Ishikawa (cell line): ENCODE measurements at regions not wholly inside any gene's neighbourhood (a gene's known extent, or its start where the extent isn't known, plus 50 kb on each side); places are given as distances from the start of the nearest gene placed in this dataset.

Experiments used
- CEBPB ChIP-seq: IDR thresholded peaks from 2 replicates; pipeline ENCODE4 v1.6.1; 2012
- CREB1 ChIP-seq: IDR thresholded peaks from 2 replicates; pipeline ENCODE4 v1.6.1; 2012; ENCODE audit warnings: low read depth
- EGR1 ChIP-seq: IDR thresholded peaks from 2 replicates; pipeline ENCODE4 v1.6.1; 2012
- EP300 ChIP-seq: IDR thresholded peaks from 2 replicates; pipeline ENCODE4 v1.6.1; 2012; ENCODE audit warnings: borderline replicate concordance
- FOXM1 ChIP-seq: IDR thresholded peaks from 2 replicates; pipeline ENCODE4 v1.6.1; 2012; ENCODE audit warnings: low read depth, borderline replicate concordance
- NFIC ChIP-seq: IDR thresholded peaks from 2 replicates; pipeline ENCODE4 v1.6.1; 2012
- RAD21 ChIP-seq: IDR thresholded peaks from 2 replicates; pipeline ENCODE4 v1.6.1; 2012; ENCODE audit warnings: low read depth
- REST ChIP-seq: IDR thresholded peaks from 2 replicates; pipeline ENCODE4 v1.6.1; 2012; ENCODE audit warnings: low read depth, mild to moderate bottlenecking
- TAF1 ChIP-seq: IDR thresholded peaks from 2 replicates; pipeline ENCODE4 v1.6.1; 2012; ENCODE audit warnings: low read depth, mild to moderate bottlenecking
- TCF12 ChIP-seq: IDR thresholded peaks from 2 replicates; pipeline ENCODE4 v1.6.1; 2012; ENCODE audit warnings: low read depth
- TEAD4 ChIP-seq: IDR thresholded peaks from 2 replicates; pipeline ENCODE4 v1.6.1; 2012
- YY1 ChIP-seq: IDR thresholded peaks from 2 replicates; pipeline ENCODE4 v1.6.1; 2012; ENCODE audit warnings: low read depth
- ZBTB7A ChIP-seq: IDR thresholded peaks from 2 replicates; pipeline ENCODE4 v1.6.1; 2012; ENCODE audit warnings: low read depth
- TF ChIP-seq, protein P1 (sequence below): IDR thresholded peaks from 2 replicates; pipeline ENCODE4 v1.6.1; 2012
- TF ChIP-seq, protein P2 (sequence below): IDR thresholded peaks from 2 replicates; pipeline ENCODE4 v1.6.1; 2012

DNA sequence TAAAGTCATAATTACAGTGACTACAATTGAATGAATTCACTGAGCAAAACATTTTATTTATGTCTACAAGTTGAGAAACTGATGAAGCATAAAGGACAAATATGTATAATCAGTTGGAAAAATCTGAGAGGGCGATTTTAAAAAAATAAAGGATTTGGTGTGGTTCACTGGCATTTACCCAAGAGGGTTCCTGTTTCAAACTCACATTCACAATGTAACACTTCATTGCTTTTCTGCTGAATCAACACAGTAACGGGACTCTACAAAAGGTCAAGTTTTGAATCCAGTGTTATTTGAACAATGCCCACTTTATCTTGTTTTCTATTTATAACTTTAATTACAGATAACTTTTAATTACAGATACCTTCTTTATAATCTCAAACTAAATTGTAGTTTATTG is 138.6 kb downstream of the NUDT12 start:
- TF ChIP-seq EGR1 (no peak), ZBTB7A (no peak), RAD21 (no peak), FOXM1 (peak; percentile 75; the same call in 1 of the 2 replicates), NFIC (peak; percentile 85), TAF1 (no peak), REST (no peak), CEBPB (no peak), EP300 (peak; percentile 69; the same call in 1 of the 2 replicates), CREB1 (no peak), TEAD4 (peak; percentile 65; the same call in 1 of the 2 replicates), YY1 (no peak), TCF12 (peak; percentile 67)
- TF ChIP-seq, protein P1, sequence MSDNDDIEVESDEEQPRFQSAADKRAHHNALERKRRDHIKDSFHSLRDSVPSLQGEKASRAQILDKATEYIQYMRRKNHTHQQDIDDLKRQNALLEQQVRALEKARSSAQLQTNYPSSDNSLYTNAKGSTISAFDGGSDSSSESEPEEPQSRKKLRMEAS = no peak
- TF ChIP-seq, protein P2, sequence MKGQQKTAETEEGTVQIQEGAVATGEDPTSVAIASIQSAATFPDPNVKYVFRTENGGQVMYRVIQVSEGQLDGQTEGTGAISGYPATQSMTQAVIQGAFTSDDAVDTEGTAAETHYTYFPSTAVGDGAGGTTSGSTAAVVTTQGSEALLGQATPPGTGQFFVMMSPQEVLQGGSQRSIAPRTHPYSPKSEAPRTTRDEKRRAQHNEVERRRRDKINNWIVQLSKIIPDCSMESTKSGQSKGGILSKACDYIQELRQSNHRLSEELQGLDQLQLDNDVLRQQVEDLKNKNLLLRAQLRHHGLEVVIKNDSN = no peak

DNA sequence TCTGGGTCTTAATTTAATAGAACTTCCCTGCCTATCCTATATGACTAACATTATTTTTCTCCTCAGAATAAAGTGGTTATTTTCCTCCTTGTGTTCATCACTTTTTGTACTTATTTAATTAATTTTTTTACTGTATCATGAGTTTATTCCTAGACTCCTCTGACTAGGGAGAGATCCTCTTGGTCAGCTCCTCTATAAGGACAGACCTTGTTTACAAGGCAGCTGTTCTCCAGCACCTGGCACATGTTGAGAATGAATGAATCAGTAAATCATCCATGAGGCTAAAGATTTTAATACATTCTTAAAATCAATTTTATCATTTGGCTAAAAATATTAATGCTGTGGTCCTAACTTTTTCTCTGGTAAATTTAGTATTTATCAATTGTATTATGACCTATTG is 139.8 kb downstream of the NUDT12 start:
- TF ChIP-seq, protein P1 = no peak

GRCh38 chr5:103414604-103415003 is 148.0 kb downstream of the NUDT12 start:
- TF ChIP-seq FOXM1 (no peak), REST (no peak), ZBTB7A (no peak), NFIC (no peak), CREB1 (no peak)
- TF ChIP-seq, protein P1 = no peak
- TF ChIP-seq, protein P2 = no peak

DNA sequence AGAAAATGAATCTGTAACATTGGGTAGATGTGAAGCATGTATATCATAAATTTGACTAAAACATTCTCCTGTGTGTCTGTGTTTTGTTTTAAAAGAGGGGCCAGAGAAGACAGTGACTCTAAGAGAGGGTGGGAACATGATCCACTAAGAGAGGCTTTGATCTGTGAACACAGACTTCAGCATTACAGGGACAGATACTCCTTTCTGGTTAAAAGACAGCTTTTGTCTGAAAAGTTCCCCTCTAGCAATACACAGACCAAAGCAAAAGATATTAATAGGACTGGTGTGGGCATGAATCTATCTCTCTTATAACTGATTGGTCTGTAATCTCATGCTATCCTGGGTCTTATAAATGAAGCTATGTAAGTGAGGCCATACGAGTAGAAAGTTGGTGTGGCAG is 150.9 kb downstream of the NUDT12 start:
- TF ChIP-seq, protein P1 = no peak
- TF ChIP-seq TCF12 = no peak
- no peak for TF ChIP-seq TEAD4
- no peak for TF ChIP-seq EP300
- no peak for TF ChIP-seq NFIC
- TF ChIP-seq CEBPB = no peak
- no peak for TF ChIP-seq YY1
- no peak for TF ChIP-seq EGR1
- no peak for TF ChIP-seq TAF1

GRCh38 chr5:103410172-103410571 is 151.6 kb downstream of the MACIR start:
- no peak for TF ChIP-seq TEAD4

GRCh38 chr5:103409013-103409670 is 150.6 kb downstream of the MACIR start:
- TF ChIP-seq TAF1 = no peak
- TF ChIP-seq TCF12 = no peak
- TF ChIP-seq ZBTB7A = no peak
- no peak for TF ChIP-seq YY1
- no peak for TF ChIP-seq RAD21
- TF ChIP-seq, protein P1 = no peak
- no peak for TF ChIP-seq FOXM1
- no peak for TF ChIP-seq CEBPB
- no peak for TF ChIP-seq EP300
- no peak for TF ChIP-seq REST
- TF ChIP-seq NFIC = no peak
- no peak for TF ChIP-seq EGR1
- TF ChIP-seq CREB1 = no peak
- TF ChIP-seq TEAD4 = no peak
